ENCODE measurements at regions not wholly inside any gene's neighbourhood (a gene's known extent, or its start where the extent isn't known, plus 50 kb on each side); places are given as distances from the start of the nearest gene placed in this dataset.

GRCh38 chr15:93897377-93897776, 334.0 kb upstream of the MCTP2 start:
- DNase-seq (ENCODE audit: low spot score) (no peak), ATAC-seq (ENCODE audit: low read depth) (no peak)
- Histone ChIP-seq H3K27ac (ENCODE audit: poor library complexity, severe bottlenecking) (no peak overlapping the region), H3K4me1 (ENCODE audit: insufficient read depth, poor library complexity, severe bottlenecking) (no peaks in the 10 kb centered on the region), H3K9me3 (ENCODE audit: severe bottlenecking) (no peaks in the 10 kb centered on the region), H3K27me3 (ENCODE audit: insufficient read depth, poor library complexity, severe bottlenecking) (no peaks in the 10 kb centered on the region), H3K36me3 (ENCODE audit: low read depth) (no peaks in the 10 kb centered on the region), H3K4me3 (ENCODE audit: severe bottlenecking) (no peak overlapping the region)
- no peak for TF ChIP-seq CTCF (IDR thresholded peaks at IDR 0.05; ENCODE audit: poor library complexity, severe bottlenecking)

GRCh38 chr15:93895976-93896770, 335.2 kb upstream of the MCTP2 start:
- H3K36me3 ChIP-seq (ENCODE audit: low read depth) = no peaks in the 10 kb centered on the region
- H3K27ac ChIP-seq (ENCODE audit: poor library complexity, severe bottlenecking) = no peak overlapping the region
- DNase-seq (ENCODE audit: low spot score) (no peak), ATAC-seq (ENCODE audit: low read depth) (peak; percentile 17; the same call in 1 of the 3 replicates)
- H3K4me3 ChIP-seq (ENCODE audit: severe bottlenecking) = no peak overlapping the region
- no peaks in the 10 kb centered on the region for H3K27me3 ChIP-seq (ENCODE audit: insufficient read depth, poor library complexity, severe bottlenecking)
- TF ChIP-seq CTCF (IDR thresholded peaks at IDR 0.05; ENCODE audit: poor library complexity, severe bottlenecking) = no peak
- no peaks in the 10 kb centered on the region for H3K4me1 ChIP-seq (ENCODE audit: insufficient read depth, poor library complexity, severe bottlenecking)
- no peaks in the 10 kb centered on the region for H3K9me3 ChIP-seq (ENCODE audit: severe bottlenecking)

- no peak overlapping the region for H3K4me3 ChIP-seq (ENCODE audit: severe bottlenecking)
- H3K27me3 ChIP-seq (ENCODE audit: insufficient read depth, poor library complexity, severe bottlenecking) = no peaks in the 10 kb centered on the region
- no peaks in the 10 kb centered on the region for H3K36me3 ChIP-seq (ENCODE audit: low read depth)
- no peaks in the 10 kb centered on the region for H3K9me3 ChIP-seq (ENCODE audit: severe bottlenecking)
- no peak overlapping the region for H3K27ac ChIP-seq (ENCODE audit: poor library complexity, severe bottlenecking)
- ATAC-seq (ENCODE audit: low read depth) (no peak), DNase-seq (ENCODE audit: low spot score) (no peak)
- no peak for TF ChIP-seq CTCF (IDR thresholded peaks at IDR 0.05; ENCODE audit: poor library complexity, severe bottlenecking)
- no peaks in the 10 kb centered on the region for H3K4me1 ChIP-seq (ENCODE audit: insufficient read depth, poor library complexity, severe bottlenecking)
Observed at GRCh38 chr15:93894438-93895036, 336.8 kb upstream of the MCTP2 start.

- DNase-seq (ENCODE audit: low spot score) (no peak), ATAC-seq (ENCODE audit: low read depth) (no peak)
- Histone ChIP-seq H3K9me3 (ENCODE audit: severe bottlenecking) (no peaks in the 10 kb centered on the region), H3K4me1 (ENCODE audit: insufficient read depth, poor library complexity, severe bottlenecking) (no peaks in the 10 kb centered on the region), H3K27me3 (ENCODE audit: insufficient read depth, poor library complexity, severe bottlenecking) (no peaks in the 10 kb centered on the region), H3K4me3 (ENCODE audit: severe bottlenecking) (no peak overlapping the region), H3K27ac (ENCODE audit: poor library complexity, severe bottlenecking) (no peak overlapping the region), H3K36me3 (ENCODE audit: low read depth) (no peaks in the 10 kb centered on the region)
- no peak for TF ChIP-seq CTCF (IDR thresholded peaks at IDR 0.05; ENCODE audit: poor library complexity, severe bottlenecking)
Observed at GRCh38 chr15:93887151-93887550, 344.2 kb upstream of the MCTP2 start.

GRCh38 chr15:93882779-93883178, 348.6 kb upstream of the MCTP2 start:
- no peaks in the 10 kb centered on the region for H3K36me3 ChIP-seq (ENCODE audit: low read depth)
- ATAC-seq (ENCODE audit: low read depth) (no peak), DNase-seq (ENCODE audit: low spot score) (no peak)
- no peak overlapping the region for H3K4me3 ChIP-seq (ENCODE audit: severe bottlenecking)
- H3K27ac ChIP-seq (ENCODE audit: poor library complexity, severe bottlenecking) = no peak overlapping the region
- no peaks in the 10 kb centered on the region for H3K9me3 ChIP-seq (ENCODE audit: severe bottlenecking)
- H3K4me1 ChIP-seq (ENCODE audit: insufficient read depth, poor library complexity, severe bottlenecking) = no peaks in the 10 kb centered on the region
- TF ChIP-seq CTCF (IDR thresholded peaks at IDR 0.05; ENCODE audit: poor library complexity, severe bottlenecking) = no peak
- H3K27me3 ChIP-seq (ENCODE audit: insufficient read depth, poor library complexity, severe bottlenecking) = no peaks in the 10 kb centered on the region

All from RWPE2 (cell line).